GM13976 (cell line): ENCODE measurements at regions not wholly inside any gene's neighbourhood (a gene's known extent, or its start where the extent isn't known, plus 50 kb on each side); places are given as distances from the start of the nearest gene placed in this dataset.

Experiments
- DNase-seq: peaks from one replicate; pipeline ENCODE4 v3.0.0; 2012; ENCODE audit warnings: low spot score
- in situ Hi-C: fragments of 300-500 bp; cut with MboI; formaldehyde crosslinking; loops from one replicate; pipeline ENCODE4 v1.12.0; 2022; ENCODE audit warnings: low sequenced_read_pairs, mixed read lengths, inconsistent platforms; ENCODE audit not compliant: unreplicated experiment
- TF ChIP-seq, protein P1 (sequence below): IDR thresholded peaks from 2 replicates; pipeline ENCODE4 v1.5.1; 2012; ENCODE audit warnings: borderline replicate concordance, mild to moderate bottlenecking; ENCODE audit not compliant: insufficient read depth; ENCODE audit errors: extremely low read depth, missing control alignments, control extremely low read depth

- TF ChIP-seq, protein P1, sequence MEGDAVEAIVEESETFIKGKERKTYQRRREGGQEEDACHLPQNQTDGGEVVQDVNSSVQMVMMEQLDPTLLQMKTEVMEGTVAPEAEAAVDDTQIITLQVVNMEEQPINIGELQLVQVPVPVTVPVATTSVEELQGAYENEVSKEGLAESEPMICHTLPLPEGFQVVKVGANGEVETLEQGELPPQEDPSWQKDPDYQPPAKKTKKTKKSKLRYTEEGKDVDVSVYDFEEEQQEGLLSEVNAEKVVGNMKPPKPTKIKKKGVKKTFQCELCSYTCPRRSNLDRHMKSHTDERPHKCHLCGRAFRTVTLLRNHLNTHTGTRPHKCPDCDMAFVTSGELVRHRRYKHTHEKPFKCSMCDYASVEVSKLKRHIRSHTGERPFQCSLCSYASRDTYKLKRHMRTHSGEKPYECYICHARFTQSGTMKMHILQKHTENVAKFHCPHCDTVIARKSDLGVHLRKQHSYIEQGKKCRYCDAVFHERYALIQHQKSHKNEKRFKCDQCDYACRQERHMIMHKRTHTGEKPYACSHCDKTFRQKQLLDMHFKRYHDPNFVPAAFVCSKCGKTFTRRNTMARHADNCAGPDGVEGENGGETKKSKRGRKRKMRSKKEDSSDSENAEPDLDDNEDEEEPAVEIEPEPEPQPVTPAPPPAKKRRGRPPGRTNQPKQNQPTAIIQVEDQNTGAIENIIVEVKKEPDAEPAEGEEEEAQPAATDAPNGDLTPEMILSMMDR: no peak
- DNase-seq: no peak
- in situ Hi-C loops: no loop called here
Measured at GRCh38 chr2:237184919-237185552, 99.3 kb downstream of the COPS8 start.

GRCh38 chr2:237185553-237185925 is 99.8 kb downstream of the COPS8 start:
- in situ Hi-C loops: no loop called here
- TF ChIP-seq, protein P1: no peak
- DNase-seq: no peak

- TF ChIP-seq, protein P1: no peak
- in situ Hi-C loops: no loop called here
- DNase-seq: no peak
Measured at GRCh38 chr2:237189799-237190198, 104.1 kb downstream of the COPS8 start.

GRCh38 chr2:237190966-237191713 is 105.5 kb downstream of the COPS8 start:
- TF ChIP-seq, protein P1: no peak
- no peak for DNase-seq
- in situ Hi-C loops: no loop called here

DNA sequence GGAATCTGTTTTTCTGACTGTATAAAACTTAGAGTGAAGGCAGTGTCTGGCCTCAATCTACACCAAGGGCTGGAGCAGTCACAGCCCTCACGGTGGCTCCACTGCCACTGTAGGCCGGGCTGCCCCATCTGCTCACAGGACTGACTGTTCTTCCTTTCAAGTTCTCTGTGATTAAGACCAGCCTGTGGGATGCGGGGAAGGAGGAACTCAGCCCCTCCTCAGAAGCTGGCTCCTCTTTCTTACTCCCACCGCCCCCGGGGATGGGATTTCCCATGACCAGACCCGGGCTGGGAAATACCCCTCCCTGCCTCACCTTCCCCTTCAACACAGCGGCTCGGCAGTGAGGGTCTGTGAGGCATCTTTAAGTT is 106.0 kb downstream of the COPS8 start:
- TF ChIP-seq, protein P1: no peak
- in situ Hi-C loops: no loop called here

GRCh38 chr2:237192881-237193280 is 107.2 kb downstream of the COPS8 start:
- TF ChIP-seq, protein P1: no peak
- DNase-seq: no peak
- in situ Hi-C loops: no loop called here

More for the DNA sequence above, 106.0 kb downstream of the COPS8 start:
- DNase-seq: no peak
